ENCODE measurements at regions not wholly inside any gene's neighbourhood (a gene's known extent, or its start where the extent isn't known, plus 50 kb on each side); places are given as distances from the start of the nearest gene placed in this dataset.

- peaks cover 9 to 18% of the 10 kb centered on the region in 2 donors for H3K27me3 Mint-ChIP-seq
- Histone ChIP-seq H3K4me1 (ENCODE audit: control insufficient read depth in 1 of 2, extremely low read depth in 1 of 2, insufficient read depth in 2 of 2, low read length in 2 of 2) (no peaks in the 10 kb centered on the region), H3K27ac (ENCODE audit: low read length) (no peak overlapping the region), H3K27me3 (replicated peaks in 1 of 2; ENCODE audit: control insufficient read depth in 2 of 2, extremely low read depth in 1 of 2, insufficient read depth in 2 of 2, low read length in 1 of 2) (no peaks in the 10 kb centered on the region), H3K9me3 (no peaks in the 10 kb centered on the region), H3K4me3 (ENCODE audit: control insufficient read depth in 1 of 2, extremely low read depth in 1 of 2, low read length in 1 of 2) (no peak overlapping the region), H3K36me3 (ENCODE audit: control insufficient read depth in 2 of 2, extremely low read depth in 1 of 2, insufficient read depth in 1 of 2, low read length in 1 of 2) (no peaks in the 10 kb centered on the region)
- ATAC-seq (replicated peaks in 1 of 4) (no peak), DNase-seq (no peak)
- no peak overlapping the region for H3K4me3 Mint-ChIP-seq
- H3K4me1 Mint-ChIP-seq = no peaks in the 10 kb centered on the region
- H3K27ac Mint-ChIP-seq = no peak overlapping the region
- POLR2A ChIA-PET = no interaction called here
- H3K9me3 Mint-ChIP-seq = peaks cover 0 to 9% (median 5%) of the 10 kb centered on the region in 3 donors
- no peaks in the 10 kb centered on the region for H3K36me3 Mint-ChIP-seq
- CTCF ChIA-PET = no interaction called here
- WGBS (ENCODE audit: insufficient coverage) = 57% methylated on average over 2 of the region's 2 CpGs
These were observed 408.2 kb upstream of the C16orf82 start for GRCh38 chr16:26658486-26658885.

GRCh38 chr16:26658915-26659314 lies 407.8 kb upstream of the C16orf82 start:
- Mint-ChIP-seq H3K4me3 (no peak overlapping the region), H3K9me3 (peaks cover 0 to 9% (median 5%) of the 10 kb centered on the region in 3 donors), H3K27me3 (peaks cover 11 to 20% of the 10 kb centered on the region in 2 donors), H3K4me1 (no peaks in the 10 kb centered on the region), H3K36me3 (no peaks in the 10 kb centered on the region), H3K27ac (no peak overlapping the region)
- POLR2A ChIA-PET = no interaction called here
- no peaks in the 10 kb centered on the region for H3K4me1 ChIP-seq (ENCODE audit: control insufficient read depth in 1 of 2, extremely low read depth in 1 of 2, insufficient read depth in 2 of 2, low read length in 2 of 2)
- no peak overlapping the region for H3K4me3 ChIP-seq (ENCODE audit: control insufficient read depth in 1 of 2, extremely low read depth in 1 of 2, low read length in 1 of 2)
- no peaks in the 10 kb centered on the region for H3K36me3 ChIP-seq (ENCODE audit: control insufficient read depth in 2 of 2, extremely low read depth in 1 of 2, insufficient read depth in 1 of 2, low read length in 1 of 2)
- DNase-seq (no peak), ATAC-seq (replicated peaks in 1 of 4) (no peak)
- H3K27me3 ChIP-seq (replicated peaks in 1 of 2; ENCODE audit: control insufficient read depth in 2 of 2, extremely low read depth in 1 of 2, insufficient read depth in 2 of 2, low read length in 1 of 2) = peaks cover 0 to 2% of the 10 kb centered on the region in 2 experiments
- no peaks in the 10 kb centered on the region for H3K9me3 ChIP-seq
- no CpG with 5 or more reads among the region's 2 CpGs for WGBS (ENCODE audit: insufficient coverage)
- CTCF ChIA-PET = no interaction called here
- H3K27ac ChIP-seq (ENCODE audit: low read length) = no peak overlapping the region

- H3K27me3 ChIP-seq (replicated peaks in 1 of 2; ENCODE audit: control insufficient read depth in 2 of 2, extremely low read depth in 1 of 2, insufficient read depth in 2 of 2, low read length in 1 of 2) = peaks cover 0 to 10% of the 10 kb centered on the region in 2 experiments
- no peaks in the 10 kb centered on the region for H3K36me3 ChIP-seq (ENCODE audit: control insufficient read depth in 2 of 2, extremely low read depth in 1 of 2, insufficient read depth in 1 of 2, low read length in 1 of 2)
- no peak for DNase-seq
- H3K4me1 ChIP-seq (ENCODE audit: control insufficient read depth in 1 of 2, extremely low read depth in 1 of 2, insufficient read depth in 2 of 2, low read length in 2 of 2) = no peaks in the 10 kb centered on the region
- no peaks in the 10 kb centered on the region for H3K4me1 Mint-ChIP-seq
- ATAC-seq (replicated peaks in 1 of 4) = no peak
- H3K9me3 Mint-ChIP-seq = no peaks in the 10 kb centered on the region
- no peaks in the 10 kb centered on the region for H3K9me3 ChIP-seq
- H3K27me3 Mint-ChIP-seq = peaks cover 11 to 15% of the 10 kb centered on the region in 2 donors
- no peak overlapping the region for H3K4me3 Mint-ChIP-seq
- no peak overlapping the region for H3K27ac ChIP-seq (ENCODE audit: low read length)
- CTCF ChIA-PET = no interaction called here
- no peak overlapping the region for H3K27ac Mint-ChIP-seq
- no peak overlapping the region for H3K4me3 ChIP-seq (ENCODE audit: control insufficient read depth in 1 of 2, extremely low read depth in 1 of 2, low read length in 1 of 2)
- no peaks in the 10 kb centered on the region for H3K36me3 Mint-ChIP-seq
- POLR2A ChIA-PET = no interaction called here
- 70% methylated on average over 4 of the region's 4 CpGs for WGBS (ENCODE audit: insufficient coverage)
These were observed 402.6 kb upstream of the C16orf82 start for GRCh38 chr16:26664086-26664485.

- CTCF ChIA-PET = no interaction called here
- ATAC-seq (replicated peaks in 1 of 4) = no peak
- Mint-ChIP-seq H3K9me3 (no peaks in the 10 kb centered on the region), H3K27me3 (peaks cover 11 to 15% of the 10 kb centered on the region in 2 donors), H3K27ac (no peak overlapping the region), H3K4me3 (no peak overlapping the region), H3K4me1 (no peaks in the 10 kb centered on the region), H3K36me3 (no peaks in the 10 kb centered on the region)
- no peak overlapping the region for H3K27ac ChIP-seq (ENCODE audit: low read length)
- POLR2A ChIA-PET = no interaction called here
- DNase-seq = no peak
- no peaks in the 10 kb centered on the region for H3K4me1 ChIP-seq (ENCODE audit: control insufficient read depth in 1 of 2, extremely low read depth in 1 of 2, insufficient read depth in 2 of 2, low read length in 2 of 2)
- no peaks in the 10 kb centered on the region for H3K9me3 ChIP-seq
- H3K27me3 ChIP-seq (replicated peaks in 1 of 2; ENCODE audit: control insufficient read depth in 2 of 2, extremely low read depth in 1 of 2, insufficient read depth in 2 of 2, low read length in 1 of 2) = peaks cover 0 to 10% of the 10 kb centered on the region in 2 experiments
- no peak overlapping the region for H3K4me3 ChIP-seq (ENCODE audit: control insufficient read depth in 1 of 2, extremely low read depth in 1 of 2, low read length in 1 of 2)
- no peaks in the 10 kb centered on the region for H3K36me3 ChIP-seq (ENCODE audit: control insufficient read depth in 2 of 2, extremely low read depth in 1 of 2, insufficient read depth in 1 of 2, low read length in 1 of 2)
- 49% methylated on average over 7 of the region's 13 CpGs for WGBS (ENCODE audit: insufficient coverage)
These were observed 401.4 kb upstream of the C16orf82 start for GRCh38 chr16:26665166-26665939.

- no peaks in the 10 kb centered on the region for H3K9me3 ChIP-seq
- no peak overlapping the region for H3K27ac ChIP-seq (ENCODE audit: low read length)
- no peaks in the 10 kb centered on the region for H3K4me1 Mint-ChIP-seq
- ChIA-PET POLR2A (no interaction called here), CTCF (no interaction called here)
- H3K27me3 Mint-ChIP-seq = peaks cover 11% of the 10 kb centered on the region in 2 donors
- ATAC-seq (replicated peaks in 1 of 4) = no peak
- H3K4me1 ChIP-seq (ENCODE audit: control insufficient read depth in 1 of 2, extremely low read depth in 1 of 2, insufficient read depth in 2 of 2, low read length in 2 of 2) = no peaks in the 10 kb centered on the region
- WGBS (ENCODE audit: insufficient coverage) = no CpG with 5 or more reads among the region's 2 CpGs
- no peak overlapping the region for H3K4me3 ChIP-seq (ENCODE audit: control insufficient read depth in 1 of 2, extremely low read depth in 1 of 2, low read length in 1 of 2)
- DNase-seq = no peak
- H3K27me3 ChIP-seq (replicated peaks in 1 of 2; ENCODE audit: control insufficient read depth in 2 of 2, extremely low read depth in 1 of 2, insufficient read depth in 2 of 2, low read length in 1 of 2) = peaks cover 0 to 10% of the 10 kb centered on the region in 2 experiments
- H3K36me3 ChIP-seq (ENCODE audit: control insufficient read depth in 2 of 2, extremely low read depth in 1 of 2, insufficient read depth in 1 of 2, low read length in 1 of 2) = no peaks in the 10 kb centered on the region
- no peaks in the 10 kb centered on the region for H3K36me3 Mint-ChIP-seq
- H3K4me3 Mint-ChIP-seq = no peak overlapping the region
- H3K9me3 Mint-ChIP-seq = no peaks in the 10 kb centered on the region
- no peak overlapping the region for H3K27ac Mint-ChIP-seq
These were observed 400.2 kb upstream of the C16orf82 start for GRCh38 chr16:26666486-26666885.

- H3K36me3 Mint-ChIP-seq = no peaks in the 10 kb centered on the region
- no peak for DNase-seq
- peaks cover 0 to 2% (median 2%) of the 10 kb centered on the region in 3 donors for H3K4me1 Mint-ChIP-seq
- peaks cover 11% of the 10 kb centered on the region in 2 donors for H3K27me3 Mint-ChIP-seq
- H3K27ac Mint-ChIP-seq = no peak overlapping the region
- peaks cover 0 to 2% of the 10 kb centered on the region in 2 experiments for H3K4me1 ChIP-seq (ENCODE audit: control insufficient read depth in 1 of 2, extremely low read depth in 1 of 2, insufficient read depth in 2 of 2, low read length in 2 of 2)
- no peaks in the 10 kb centered on the region for H3K9me3 ChIP-seq
- H3K4me3 Mint-ChIP-seq = no peak overlapping the region
- no peak overlapping the region for H3K27ac ChIP-seq (ENCODE audit: low read length)
- CTCF ChIA-PET = no interaction called here
- WGBS (ENCODE audit: insufficient coverage) = 91% methylated on average over 7 of the region's 12 CpGs
- POLR2A ChIA-PET = no interaction called here
- no peaks in the 10 kb centered on the region for H3K36me3 ChIP-seq (ENCODE audit: control insufficient read depth in 2 of 2, extremely low read depth in 1 of 2, insufficient read depth in 1 of 2, low read length in 1 of 2)
- no peak overlapping the region for H3K4me3 ChIP-seq (ENCODE audit: control insufficient read depth in 1 of 2, extremely low read depth in 1 of 2, low read length in 1 of 2)
- ATAC-seq (replicated peaks in 1 of 4) = no peak
- peaks cover 0 to 10% of the 10 kb centered on the region in 2 experiments for H3K27me3 ChIP-seq (replicated peaks in 1 of 2; ENCODE audit: control insufficient read depth in 2 of 2, extremely low read depth in 1 of 2, insufficient read depth in 2 of 2, low read length in 1 of 2)
- H3K9me3 Mint-ChIP-seq = no peaks in the 10 kb centered on the region
These were observed 399.4 kb upstream of the C16orf82 start for GRCh38 chr16:26667307-26667706.
